Nephron progenitor cell (in vitro differentiated cells): ENCODE measurements at regions not wholly inside any gene's neighbourhood (a gene's known extent, or its start where the extent isn't known, plus 50 kb on each side); places are given as distances from the start of the nearest gene placed in this dataset.

Source experiments
- DNase-seq: peaks from one replicate; pipeline ENCODE4 v3.0.0; 2021
- H3K27ac Mint-ChIP-seq: 2 replicates; pipeline ENCODE4 v1.8.0; 2021; ENCODE audit warnings: mild to moderate bottlenecking, moderate library complexity, mixed read lengths
- H3K27me3 Mint-ChIP-seq: 2 replicates; pipeline ENCODE4 v1.8.0; 2021; ENCODE audit warnings: mild to moderate bottlenecking, low read depth, mixed read lengths; ENCODE audit not compliant: poor library complexity
- H3K36me3 Mint-ChIP-seq: 2 replicates; pipeline ENCODE4 v1.8.0; 2021; ENCODE audit warnings: low read depth, mixed read lengths
- H3K4me1 Mint-ChIP-seq: 2 replicates; pipeline ENCODE4 v1.8.0; 2021; ENCODE audit warnings: mixed read lengths
- H3K4me3 Mint-ChIP-seq: 2 replicates; pipeline ENCODE4 v1.8.0; 2021; ENCODE audit warnings: mild to moderate bottlenecking, moderate library complexity, mixed read lengths
- H3K9me3 Mint-ChIP-seq: 2 replicates; pipeline ENCODE4 v1.8.0; 2021; ENCODE audit warnings: mild to moderate bottlenecking, moderate library complexity, mixed read lengths
- TF ChIP-seq, protein P1 (sequence below): fragments of 200-600 bp; sonication (generic); IDR thresholded peaks from 2 replicates; pipeline ENCODE4 v1.5.0; 2021; ENCODE audit warnings: antibody characterized with exemption

DNA sequence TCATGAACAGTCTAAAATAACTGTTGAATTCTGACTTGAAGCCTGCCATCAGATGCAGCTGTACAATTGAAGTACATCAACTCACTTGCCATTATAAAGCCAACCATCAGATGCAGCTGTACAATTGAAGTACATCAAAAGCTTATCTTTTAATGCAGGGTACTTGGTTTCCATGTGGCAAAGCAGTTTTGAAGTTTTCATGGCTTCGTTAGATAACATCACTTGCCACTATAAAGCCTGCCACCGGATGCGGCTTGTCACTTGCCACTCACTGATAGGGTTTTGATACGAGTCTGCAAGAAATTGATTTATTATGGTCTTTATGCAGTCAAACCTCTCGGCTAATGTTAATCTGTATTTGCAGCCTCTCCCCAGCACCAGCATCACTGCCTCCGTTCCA is 1605.8 kb downstream of the SUCLG1 start:
- DNase-seq, result no peak
- H3K4me3 Mint-ChIP-seq, result no peak overlapping the region

DNA sequence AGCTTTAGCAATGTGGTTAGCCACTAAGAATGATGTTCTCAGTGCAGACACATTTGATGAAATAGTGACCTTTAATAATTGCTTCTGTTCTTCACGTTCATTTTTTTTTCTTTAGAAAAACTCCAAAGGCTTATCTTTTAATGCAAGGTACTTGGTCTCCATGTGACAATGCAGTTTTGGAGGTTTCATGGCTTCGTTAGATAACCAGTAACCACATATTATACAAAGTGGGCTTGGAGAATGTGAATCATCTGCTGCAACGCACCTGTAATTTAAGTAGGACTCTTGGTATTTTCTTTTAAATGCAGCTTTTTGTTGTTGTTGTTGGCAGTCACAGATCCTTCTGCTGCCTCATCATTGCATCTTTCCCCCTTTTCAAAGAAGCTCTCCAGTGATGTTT is 1606.3 kb downstream of the SUCLG1 start:
- Mint-ChIP-seq H3K4me1 (no peaks in the 10 kb centered on the region), H3K9me3 (no peaks in the 10 kb centered on the region), H3K27me3 (no peaks in the 10 kb centered on the region), H3K27ac (no peak overlapping the region), H3K36me3 (no peaks in the 10 kb centered on the region), H3K4me3 (no peak overlapping the region)
- TF ChIP-seq, protein P1, sequence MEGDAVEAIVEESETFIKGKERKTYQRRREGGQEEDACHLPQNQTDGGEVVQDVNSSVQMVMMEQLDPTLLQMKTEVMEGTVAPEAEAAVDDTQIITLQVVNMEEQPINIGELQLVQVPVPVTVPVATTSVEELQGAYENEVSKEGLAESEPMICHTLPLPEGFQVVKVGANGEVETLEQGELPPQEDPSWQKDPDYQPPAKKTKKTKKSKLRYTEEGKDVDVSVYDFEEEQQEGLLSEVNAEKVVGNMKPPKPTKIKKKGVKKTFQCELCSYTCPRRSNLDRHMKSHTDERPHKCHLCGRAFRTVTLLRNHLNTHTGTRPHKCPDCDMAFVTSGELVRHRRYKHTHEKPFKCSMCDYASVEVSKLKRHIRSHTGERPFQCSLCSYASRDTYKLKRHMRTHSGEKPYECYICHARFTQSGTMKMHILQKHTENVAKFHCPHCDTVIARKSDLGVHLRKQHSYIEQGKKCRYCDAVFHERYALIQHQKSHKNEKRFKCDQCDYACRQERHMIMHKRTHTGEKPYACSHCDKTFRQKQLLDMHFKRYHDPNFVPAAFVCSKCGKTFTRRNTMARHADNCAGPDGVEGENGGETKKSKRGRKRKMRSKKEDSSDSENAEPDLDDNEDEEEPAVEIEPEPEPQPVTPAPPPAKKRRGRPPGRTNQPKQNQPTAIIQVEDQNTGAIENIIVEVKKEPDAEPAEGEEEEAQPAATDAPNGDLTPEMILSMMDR, result no peak
- no peak for DNase-seq

More for the DNA sequence above, 1605.8 kb downstream of the SUCLG1 start:
- Mint-ChIP-seq H3K36me3 (no peaks in the 10 kb centered on the region), H3K9me3 (no peaks in the 10 kb centered on the region), H3K4me1 (no peaks in the 10 kb centered on the region), H3K27ac (no peak overlapping the region), H3K27me3 (no peaks in the 10 kb centered on the region)
- TF ChIP-seq, protein P1, result no peak

DNA sequence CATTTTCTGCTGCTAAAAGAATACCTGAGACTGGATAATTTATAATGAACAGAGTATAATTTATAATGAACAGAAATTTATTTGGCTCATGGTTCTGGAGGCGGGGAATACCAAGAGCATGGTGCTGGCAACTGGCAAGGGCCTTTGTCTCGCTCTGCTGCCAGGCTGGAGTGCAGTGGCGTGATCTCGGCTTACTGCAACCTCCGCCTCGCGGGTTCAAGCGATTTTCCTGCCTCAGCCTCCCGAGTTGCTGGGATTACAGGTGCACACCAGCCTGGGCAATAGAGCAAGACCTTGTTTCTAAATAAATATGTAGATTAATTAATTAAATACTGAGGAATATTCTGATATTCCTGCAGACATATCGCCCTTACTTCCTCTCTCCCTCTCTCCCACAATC is 1610.8 kb downstream of the SUCLG1 start:
- TF ChIP-seq, protein P1, result no peak
- Mint-ChIP-seq H3K27me3 (no peaks in the 10 kb centered on the region), H3K4me1 (no peaks in the 10 kb centered on the region), H3K9me3 (no peaks in the 10 kb centered on the region), H3K27ac (no peak overlapping the region), H3K4me3 (no peak overlapping the region), H3K36me3 (no peaks in the 10 kb centered on the region)
- DNase-seq, result no peak

DNA sequence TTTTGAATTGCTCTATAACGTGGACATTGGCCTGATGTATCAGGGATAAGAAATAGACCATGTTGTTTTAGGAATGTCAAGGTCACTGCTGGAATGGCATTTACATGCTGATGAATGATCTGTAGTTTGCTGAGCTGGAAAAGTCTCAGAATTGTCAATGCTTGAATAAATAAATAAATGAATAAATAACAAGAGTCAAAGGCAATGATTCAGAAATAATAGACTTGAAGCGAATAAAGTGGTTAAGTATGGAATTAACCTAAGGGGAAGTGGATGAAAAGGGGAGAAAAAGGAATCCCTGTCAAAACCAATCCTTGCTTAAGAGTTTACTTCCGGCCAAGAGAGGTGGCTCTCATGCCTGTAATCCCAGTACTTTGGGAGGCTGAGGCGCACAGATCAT is 1620.0 kb downstream of the SUCLG1 start:
- Mint-ChIP-seq H3K27ac (no peak overlapping the region), H3K27me3 (no peaks in the 10 kb centered on the region), H3K4me3 (no peak overlapping the region), H3K36me3 (no peaks in the 10 kb centered on the region), H3K9me3 (no peaks in the 10 kb centered on the region), H3K4me1 (no peaks in the 10 kb centered on the region)
- TF ChIP-seq, protein P1, result no peak
- DNase-seq, result no peak

DNA sequence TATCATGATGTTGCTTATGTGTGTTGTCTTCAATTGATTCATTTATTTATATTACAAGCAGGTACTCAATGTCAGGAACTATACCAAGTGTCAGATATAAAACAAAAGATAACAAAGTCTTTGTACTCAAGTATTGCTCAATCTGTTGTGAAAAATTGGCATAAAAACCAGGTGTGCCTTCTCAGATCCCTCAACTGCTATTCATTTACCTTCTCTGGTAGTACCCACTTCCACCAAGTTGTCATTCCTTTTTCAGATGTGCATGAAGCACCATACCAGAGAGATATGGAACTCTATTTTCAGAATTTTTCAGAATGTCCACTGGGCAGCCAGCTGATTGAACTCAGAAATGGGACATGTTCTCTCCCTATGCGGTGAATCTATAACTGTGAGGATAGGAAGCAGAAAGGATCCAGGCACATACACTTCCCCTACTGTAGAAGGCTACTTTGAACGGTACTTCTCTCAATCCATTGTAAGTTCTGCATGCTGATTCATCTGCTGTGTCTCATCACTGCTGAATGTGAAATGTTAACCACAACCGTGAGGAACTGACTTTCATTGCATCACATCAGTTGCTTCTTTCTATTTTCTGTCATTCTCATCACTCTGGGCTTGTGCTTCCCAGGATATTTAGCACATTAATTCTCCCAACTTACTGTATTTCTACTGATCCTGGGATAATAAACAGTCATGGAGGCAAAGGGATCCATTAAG is 1621.3 kb downstream of the SUCLG1 start:
- Mint-ChIP-seq H3K27ac (no peak overlapping the region), H3K4me1 (no peaks in the 10 kb centered on the region), H3K36me3 (no peaks in the 10 kb centered on the region), H3K4me3 (no peak overlapping the region), H3K9me3 (no peaks in the 10 kb centered on the region), H3K27me3 (no peaks in the 10 kb centered on the region)
- no peak for DNase-seq
- TF ChIP-seq, protein P1, result no peak

DNA sequence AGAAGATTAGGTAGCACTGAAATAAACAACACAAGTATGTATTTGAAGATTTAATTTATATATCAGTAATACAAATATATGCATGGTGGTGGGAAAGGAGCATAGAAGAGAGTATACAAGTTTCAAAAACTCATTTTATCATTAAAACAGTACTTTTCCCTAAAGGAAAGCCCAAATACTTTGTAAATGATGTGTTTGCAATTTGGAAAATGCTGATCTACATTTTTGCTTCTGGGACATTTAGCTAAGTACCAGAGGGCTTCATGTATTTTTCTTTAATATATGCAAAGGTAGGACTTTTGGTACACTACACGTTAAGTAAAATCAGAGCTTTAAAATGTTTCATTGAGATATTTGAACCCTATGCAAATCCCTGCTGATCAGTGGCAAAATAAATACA is 1624.2 kb downstream of the SUCLG1 start:
- no peaks in the 10 kb centered on the region for H3K9me3 Mint-ChIP-seq
- no peak overlapping the region for H3K4me3 Mint-ChIP-seq
- no peak overlapping the region for H3K27ac Mint-ChIP-seq
- H3K36me3 Mint-ChIP-seq, result no peaks in the 10 kb centered on the region
- TF ChIP-seq, protein P1, result no peak
- no peaks in the 10 kb centered on the region for H3K4me1 Mint-ChIP-seq
- H3K27me3 Mint-ChIP-seq, result no peaks in the 10 kb centered on the region
- DNase-seq, result no peak
